Tibial artery (tissue), 4 donors: ENCODE measurements at regions not wholly inside any gene's neighbourhood (a gene's known extent, or its start where the extent isn't known, plus 50 kb on each side); places are given as distances from the start of the nearest gene placed in this dataset.
A peak's percentile ranks its signal among the peaks of the same experiment; 100 is the strongest.

Experiments
- DNase-seq, 2 donors: peaks; one replicate each; pipeline ENCODE4 v3.0.0-alpha.2; 2019
- H3K27ac ChIP-seq, 2 donors: fragments of 200-600 bp; sonication (generic) in 1 of 2; 1 replicate in 1 of 2; 2 replicates in 1 of 2; pipeline ENCODE4 v1.5.1; 2018 to 2019; ENCODE audit warnings: mild to moderate bottlenecking in 1 of 2
- H3K27me3 ChIP-seq, 2 donors: fragments of 200-600 bp; sonication (generic) in 1 of 2; one replicate each; pipeline versions ENCODE4 v1.5.1 to v1.6.0; 2016 to 2019
- H3K36me3 ChIP-seq, 3 donors: fragments of 200-600 bp; sonication (generic) in 2 of 3; one replicate each; pipeline ENCODE4 v1.5.1; 2016 to 2019; ENCODE audit warnings: mild to moderate bottlenecking in 2 of 3
- H3K4me1 ChIP-seq, 4 donors: fragments of 200-600 bp; sonication (generic) in 2 of 4; 1 replicate in 3 of 4; 2 replicates in 1 of 4; pipeline ENCODE4 v1.5.1; 2016 to 2019
- H3K4me3 ChIP-seq, 2 donors: fragments of 200-600 bp; sonication (generic) in 1 of 2; 1 replicate in 1 of 2; 2 replicates in 1 of 2; pipeline ENCODE4 v1.5.1; 2018 to 2019; ENCODE audit warnings: mild to moderate bottlenecking in 2 of 2
- H3K9me3 ChIP-seq, 3 donors: fragments of 200-600 bp; sonication (generic) in 1 of 3; one replicate each; pipeline ENCODE4 v1.5.1; 2016 to 2019
- intact Hi-C: fragments of 100-400 bp; cut with DNase I; formaldehyde crosslinking; loops from one replicate; pipeline ENCODE4 v1.15.0; 2023; ENCODE audit warnings: low total_unique reads
- TF ChIP-seq, protein P1 (sequence below), 2 experiments: fragments of 200-600 bp in 1 of 2; fragments of 450-650 bp in 1 of 2; IDR thresholded peaks; one replicate each; pipeline ENCODE4 v1.5.1; 2017 to 2019; ENCODE audit warnings: antibody characterized with exemption in 2 of 2, mild to moderate bottlenecking in 1 of 2, moderate library complexity in 1 of 2

- intact Hi-C loops = loop anchor here (10.0 kb wide), 1 partner anchor 49 kb away; no protein-coding TSS in a partner anchor
- TF ChIP-seq, protein P1, sequence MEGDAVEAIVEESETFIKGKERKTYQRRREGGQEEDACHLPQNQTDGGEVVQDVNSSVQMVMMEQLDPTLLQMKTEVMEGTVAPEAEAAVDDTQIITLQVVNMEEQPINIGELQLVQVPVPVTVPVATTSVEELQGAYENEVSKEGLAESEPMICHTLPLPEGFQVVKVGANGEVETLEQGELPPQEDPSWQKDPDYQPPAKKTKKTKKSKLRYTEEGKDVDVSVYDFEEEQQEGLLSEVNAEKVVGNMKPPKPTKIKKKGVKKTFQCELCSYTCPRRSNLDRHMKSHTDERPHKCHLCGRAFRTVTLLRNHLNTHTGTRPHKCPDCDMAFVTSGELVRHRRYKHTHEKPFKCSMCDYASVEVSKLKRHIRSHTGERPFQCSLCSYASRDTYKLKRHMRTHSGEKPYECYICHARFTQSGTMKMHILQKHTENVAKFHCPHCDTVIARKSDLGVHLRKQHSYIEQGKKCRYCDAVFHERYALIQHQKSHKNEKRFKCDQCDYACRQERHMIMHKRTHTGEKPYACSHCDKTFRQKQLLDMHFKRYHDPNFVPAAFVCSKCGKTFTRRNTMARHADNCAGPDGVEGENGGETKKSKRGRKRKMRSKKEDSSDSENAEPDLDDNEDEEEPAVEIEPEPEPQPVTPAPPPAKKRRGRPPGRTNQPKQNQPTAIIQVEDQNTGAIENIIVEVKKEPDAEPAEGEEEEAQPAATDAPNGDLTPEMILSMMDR (IDR thresholded peaks at IDR 0.05) = no peak
- no peak overlapping the region for H3K27ac ChIP-seq
Measured at GRCh38 chr3:102084006-102084405, 234.7 kb downstream of the NFKBIZ start.

GRCh38 chr3:102084704-102085103, 235.4 kb downstream of the NFKBIZ start:
- H3K27ac ChIP-seq = no peak overlapping the region
- peaks cover 0 to 36% (median 4%) of the 10 kb centered on the region in 4 donors for H3K4me1 ChIP-seq
- no peak for DNase-seq
- intact Hi-C loops = loop anchor here (5.0 to 10.0 kb wide), 2 partner anchors 50 to 512 kb away; partner anchors contain the start of gene PCNP
- H3K4me3 ChIP-seq = no peak overlapping the region
- no peaks in the 10 kb centered on the region for H3K9me3 ChIP-seq
- no peaks in the 10 kb centered on the region for H3K27me3 ChIP-seq
- TF ChIP-seq, protein P1 (IDR thresholded peaks at IDR 0.05) = no peak
- no peaks in the 10 kb centered on the region for H3K36me3 ChIP-seq

More at GRCh38 chr3:102084006-102084405, 234.7 kb downstream of the NFKBIZ start:
- DNase-seq = no peak
- H3K27me3 ChIP-seq = no peaks in the 10 kb centered on the region
- H3K36me3 ChIP-seq = no peaks in the 10 kb centered on the region
- H3K4me1 ChIP-seq = peaks cover 0 to 36% (median 7%) of the 10 kb centered on the region in 4 donors
- H3K9me3 ChIP-seq = no peaks in the 10 kb centered on the region
- H3K4me3 ChIP-seq = no peak overlapping the region

- TF ChIP-seq, protein P1 (IDR thresholded peaks at IDR 0.05) = no peak
- Histone ChIP-seq H3K27ac (no peak overlapping the region), H3K27me3 (no peaks in the 10 kb centered on the region), H3K36me3 (no peaks in the 10 kb centered on the region), H3K4me1 (peaks cover 0 to 39% (median 4%) of the 10 kb centered on the region in 4 donors), H3K9me3 (no peaks in the 10 kb centered on the region), H3K4me3 (no peak overlapping the region)
- no peak for DNase-seq
- intact Hi-C loops = loop anchor here (5.0 to 10.0 kb wide), 2 partner anchors 51 to 513 kb away; partner anchors contain the start of gene PCNP
Measured at GRCh38 chr3:102085431-102086176, 236.3 kb downstream of the NFKBIZ start.

DNA sequence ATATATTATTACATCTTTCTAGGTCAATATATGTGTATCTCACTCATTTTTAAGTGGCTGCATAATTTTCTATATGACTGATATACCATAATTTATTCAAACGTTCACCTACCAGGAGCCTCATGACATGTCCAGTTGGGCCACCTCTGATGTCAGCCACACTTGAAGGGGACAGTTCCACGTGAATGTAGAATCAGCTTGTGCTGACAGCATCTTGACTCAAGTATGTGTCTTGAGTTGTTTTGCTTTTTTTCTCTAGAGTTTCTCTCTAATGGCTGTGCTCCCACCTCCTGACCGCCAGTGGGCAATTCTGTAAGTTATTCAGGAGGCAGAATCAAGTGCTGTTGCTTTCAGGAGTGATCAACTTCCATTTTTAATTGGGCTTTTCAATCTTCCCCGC, 237.9 kb downstream of the NFKBIZ start:
- peaks cover 0 to 45% (median 5%) of the 10 kb centered on the region in 4 donors for H3K4me1 ChIP-seq
- no peak overlapping the region for H3K4me3 ChIP-seq
- intact Hi-C loops = loop anchor here (5.0 to 10.0 kb wide), 2 partner anchors 52 to 515 kb away; partner anchors contain the start of gene PCNP
- TF ChIP-seq, protein P1 (IDR thresholded peaks at IDR 0.05) = no peak
- H3K36me3 ChIP-seq = no peaks in the 10 kb centered on the region
- DNase-seq = no peak
- no peaks in the 10 kb centered on the region for H3K27me3 ChIP-seq
- no peaks in the 10 kb centered on the region for H3K9me3 ChIP-seq
- H3K27ac ChIP-seq = no peak overlapping the region

DNA sequence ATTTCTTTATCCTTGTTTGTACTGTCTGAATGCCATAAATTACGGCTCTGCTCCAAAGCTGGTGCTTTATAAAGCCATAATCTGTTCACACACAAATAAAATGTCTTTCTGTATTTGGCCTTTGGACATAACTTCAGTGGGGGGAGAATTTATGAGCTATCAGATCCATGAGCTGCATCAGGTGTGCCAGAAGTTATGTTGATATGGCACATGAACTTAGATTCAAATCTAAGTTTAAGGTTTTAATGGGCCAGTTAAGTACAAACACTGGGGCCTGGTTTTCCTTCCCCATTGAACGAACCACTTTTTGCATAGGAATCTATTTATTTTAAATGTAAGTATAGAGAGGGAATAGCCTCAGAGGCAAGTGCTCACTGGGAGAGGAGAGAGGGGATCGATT, 239.9 kb downstream of the NFKBIZ start:
- Histone ChIP-seq H3K4me1 (peaks cover 0 to 36% (median 4%) of the 10 kb centered on the region in 4 donors), H3K4me3 (no peak overlapping the region), H3K9me3 (no peaks in the 10 kb centered on the region), H3K27ac (peak overlapping the region; percentile 43 to 53), H3K27me3 (no peaks in the 10 kb centered on the region), H3K36me3 (no peaks in the 10 kb centered on the region)
- TF ChIP-seq, protein P1 (IDR thresholded peaks at IDR 0.05) = no peak
- intact Hi-C loops = loop anchor here (5.0 to 10.0 kb wide), 2 partner anchors 54 to 517 kb away; partner anchors contain the start of gene PCNP
- DNase-seq = no peak
